Stimulated activated CD4-positive, alpha-beta T cell treated with anti-CD3 and anti-CD28 coated beads, TNF-alpha, amount 100 ng/mL, for 24 hours (primary cell): ENCODE measurements at regions not wholly inside any gene's neighbourhood (a gene's known extent, or its start where the extent isn't known, plus 50 kb on each side); places are given as distances from the start of the nearest gene placed in this dataset.

Experiments
- DNase-seq, 3 experiments: peaks; one replicate each; pipeline ENCODE4 v3.0.0-alpha.2; 2020; ENCODE audit warnings: low read depth in 3 of 3

GRCh38 chr12:89256060-89256459, 96.2 kb downstream of the DUSP6 start:
- DNase-seq, result no peak

GRCh38 chr12:89253488-89253887, 98.8 kb downstream of the DUSP6 start:
- DNase-seq, result no peak

- DNase-seq, result no peak
Measured at GRCh38 chr12:89252284-89252683, 100.0 kb downstream of the DUSP6 start.

GRCh38 chr12:89251342-89252271, 100.7 kb downstream of the DUSP6 start:
- no peak for DNase-seq

GRCh38 chr12:89250636-89251035, 101.7 kb downstream of the DUSP6 start:
- no peak for DNase-seq

GRCh38 chr12:89250213-89250612, 102.1 kb downstream of the DUSP6 start:
- no peak for DNase-seq

GRCh38 chr12:89247967-89248366, 104.3 kb downstream of the DUSP6 start:
- no peak for DNase-seq

- no peak for DNase-seq
Measured at GRCh38 chr12:89247541-89247942, 104.8 kb downstream of the DUSP6 start.

GRCh38 chr12:89245090-89245489, 107.2 kb downstream of the DUSP6 start:
- no peak for DNase-seq

- DNase-seq, result no peak
Measured at GRCh38 chr12:89244536-89244935, 107.8 kb downstream of the DUSP6 start.

GRCh38 chr12:89243771-89244170, 108.5 kb downstream of the DUSP6 start:
- no peak for DNase-seq

- no peak for DNase-seq
Measured at GRCh38 chr12:89239534-89239933, 112.8 kb downstream of the DUSP6 start.

- DNase-seq, result no peak
Measured at GRCh38 chr12:89238593-89238992, 113.7 kb downstream of the DUSP6 start.

GRCh38 chr12:89237763-89238162, 114.5 kb downstream of the DUSP6 start:
- no peak for DNase-seq

- no peak for DNase-seq
Measured at GRCh38 chr12:89236748-89237383, 115.4 kb downstream of the DUSP6 start.

GRCh38 chr12:89236237-89236636, 116.1 kb downstream of the DUSP6 start:
- DNase-seq, result no peak

GRCh38 chr12:89235189-89235993, 116.9 kb downstream of the DUSP6 start:
- no peak for DNase-seq

- no peak for DNase-seq
Measured at GRCh38 chr12:89234324-89235114, 117.8 kb downstream of the DUSP6 start.

GRCh38 chr12:89231686-89232085, 120.6 kb downstream of the DUSP6 start:
- no peak for DNase-seq

- DNase-seq, result no peak
Measured at GRCh38 chr12:89230376-89231315, 121.7 kb downstream of the DUSP6 start.
